Heart left ventricle (tissue), 16 donors: ENCODE measurements at regions not wholly inside any gene's neighbourhood (a gene's known extent, or its start where the extent isn't known, plus 50 kb on each side); places are given as distances from the start of the nearest gene placed in this dataset.

ENCODE experiments used
- ATAC-seq, 4 donors: fragments of 200-7000 bp; cut with Tn5 transposase; one replicate each; pipeline ENCODE4 v1.9.1; 2020 to 2022; ENCODE audit warnings: moderate library complexity in 4 of 4, mild to moderate bottlenecking in 3 of 4, moderate number of reproducible peaks in 1 of 4
- DNase-seq, 5 donors: peaks; one replicate each; pipeline ENCODE4 v3.0.0-alpha.2; 2020
- H3K27ac ChIP-seq, 12 donors: fragments of 200-600 bp; sonication (generic) in 4 of 12; one replicate each; pipeline versions ENCODE4 v1.5.0 to v1.8.0; 2016 to 2022; ENCODE audit warnings: mild to moderate bottlenecking in 2 of 12
- H3K27me3 ChIP-seq, 9 donors: fragments of 200-600 bp; sonication (generic) in 2 of 9; one replicate each; pipeline versions ENCODE4 v1.5.1 to v1.8.0; 2016 to 2022; ENCODE audit warnings: mild to moderate bottlenecking in 3 of 9
- H3K36me3 ChIP-seq, 9 donors: fragments of 200-600 bp; sonication (generic) in 2 of 9; one replicate each; pipeline versions ENCODE4 v1.5.0 to v1.8.0; 2018 to 2022; ENCODE audit warnings: mild to moderate bottlenecking in 2 of 9
- H3K4me1 ChIP-seq, 12 donors: fragments of 200-600 bp; sonication (generic) in 4 of 12; one replicate each; pipeline versions ENCODE4 v1.5.0 to v1.8.0; 2016 to 2022; ENCODE audit warnings: mild to moderate bottlenecking in 3 of 12
- H3K4me3 ChIP-seq, 12 donors: fragments of 200-600 bp; sonication (generic) in 4 of 12; one replicate each; pipeline versions ENCODE4 v1.5.0 to v1.8.0; 2017 to 2022; ENCODE audit warnings: mild to moderate bottlenecking in 9 of 12, moderate library complexity in 4 of 12
- H3K9me3 ChIP-seq, 12 donors: fragments of 200-600 bp; sonication (generic) in 4 of 12; one replicate each; pipeline versions ENCODE4 v1.5.0 to v1.8.0; 2016 to 2022; ENCODE audit warnings: mild to moderate bottlenecking in 1 of 12
- POLR2A ChIP-seq, 2 donors: fragments of 450-650 bp; IDR thresholded peaks; one replicate each; pipeline ENCODE4 v1.6.1; 2017; ENCODE audit warnings: antibody characterized with exemption in 2 of 2, mild to moderate bottlenecking in 2 of 2, moderate library complexity in 2 of 2
- WGBS, 4 donors: extraction: QIAGEN DNeasy Blood & Tissue Kit in 2 of 4; methylation state at CpG; one replicate each; pipeline versions ENCODE4 v1.1.5 to v1.1.7; 2013 to 2018; 5-methylcytosine and 5-hydroxymethylcytosine counted together
- intact Hi-C, 10 donors: fragments of 100-400 bp; cut with DNase I; formaldehyde crosslinking; loops; one replicate each; pipeline versions ENCODE4 v1.11.1 to v1.14.2; 2022
- TF ChIP-seq, protein P1 (sequence below), 12 donors: fragments of 200-600 bp; sonication (generic) in 4 of 12; IDR thresholded peaks; one replicate each; pipeline versions ENCODE4 v1.5.0 to v1.8.0; 2018 to 2022; ENCODE audit warnings: antibody characterized with exemption in 12 of 12, mild to moderate bottlenecking in 5 of 12
- donor health status: ischemic (EF 13 %, LVEDD 7.1; RV severe dilation, severe dysfunction).
- donor health status: healthy with polysubstance abuse.
- donor health status: DM: no; HTN: yes; CAD: no.
- donor health status: DM: no; HTN: no; CAD: no.
- donor health status: ischemic (EF 25% LVEDD 6.9; RV normal size, moderate dysfunction).
- donor health status: ischemic (EF 25% LVEDD 5.7; RV mildly dilated, moderate dysfunction).
- donor health status: healthy.
- donor health status: DM: yes; HTN: yes; CAD: no.
- donor health status: ischemic (EF 35%, LVEDD 5.7; RV mildly dilated, moderate dysfunction).
- donor health status: nonischemic (EF 11% LVEDD 7.7; RV severe dilation, severe dysfunction).
- donor health status: DM: yes; HTN: yes; CAD: no.
- donor health status: PGD.
- donor health status: ischemic (EF 29% LVEDD 5.4; RV normal size, mild dysfunction).
- donor health status: nonischemic (EF 23%, LVEDD 6.1; RV moderate dilation, normal function).

DNA sequence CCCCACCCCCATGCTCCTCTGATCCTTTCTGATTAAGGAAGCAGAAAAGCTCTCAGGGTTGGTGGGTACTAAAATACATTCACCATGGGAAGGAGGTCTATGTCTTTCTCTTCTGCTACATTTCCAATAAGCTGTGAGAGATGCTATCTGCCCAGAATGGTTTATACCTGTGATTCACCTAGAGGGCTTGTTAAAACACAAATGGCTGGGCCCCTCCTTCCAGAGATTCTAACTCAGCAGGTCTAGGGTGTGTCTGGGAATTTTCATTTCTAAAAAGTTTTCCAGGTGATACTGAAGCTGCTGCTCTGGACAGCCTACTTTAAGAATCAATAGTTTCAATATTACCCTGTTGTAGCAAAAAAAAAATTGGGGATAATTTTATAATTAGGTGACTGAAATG lies 772.2 kb upstream of the ZEB2 start:
- Histone ChIP-seq H3K36me3 (no peaks in the 10 kb centered on the region), H3K4me1 (peaks cover 0 to 9% (median 0%) of the 10 kb centered on the region in 12 donors), H3K4me3 (no peak overlapping the region), H3K27ac (no peak overlapping the region), H3K9me3 (no peaks in the 10 kb centered on the region), H3K27me3 (no peaks in the 10 kb centered on the region)
- TF ChIP-seq, protein P1, sequence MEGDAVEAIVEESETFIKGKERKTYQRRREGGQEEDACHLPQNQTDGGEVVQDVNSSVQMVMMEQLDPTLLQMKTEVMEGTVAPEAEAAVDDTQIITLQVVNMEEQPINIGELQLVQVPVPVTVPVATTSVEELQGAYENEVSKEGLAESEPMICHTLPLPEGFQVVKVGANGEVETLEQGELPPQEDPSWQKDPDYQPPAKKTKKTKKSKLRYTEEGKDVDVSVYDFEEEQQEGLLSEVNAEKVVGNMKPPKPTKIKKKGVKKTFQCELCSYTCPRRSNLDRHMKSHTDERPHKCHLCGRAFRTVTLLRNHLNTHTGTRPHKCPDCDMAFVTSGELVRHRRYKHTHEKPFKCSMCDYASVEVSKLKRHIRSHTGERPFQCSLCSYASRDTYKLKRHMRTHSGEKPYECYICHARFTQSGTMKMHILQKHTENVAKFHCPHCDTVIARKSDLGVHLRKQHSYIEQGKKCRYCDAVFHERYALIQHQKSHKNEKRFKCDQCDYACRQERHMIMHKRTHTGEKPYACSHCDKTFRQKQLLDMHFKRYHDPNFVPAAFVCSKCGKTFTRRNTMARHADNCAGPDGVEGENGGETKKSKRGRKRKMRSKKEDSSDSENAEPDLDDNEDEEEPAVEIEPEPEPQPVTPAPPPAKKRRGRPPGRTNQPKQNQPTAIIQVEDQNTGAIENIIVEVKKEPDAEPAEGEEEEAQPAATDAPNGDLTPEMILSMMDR (IDR thresholded peaks at IDR 0.05) = no peak
- no peak for TF ChIP-seq POLR2A (IDR thresholded peaks at IDR 0.05)
- DNase-seq = no peak
- intact Hi-C loops = no loop called here
- no peak for ATAC-seq

DNA sequence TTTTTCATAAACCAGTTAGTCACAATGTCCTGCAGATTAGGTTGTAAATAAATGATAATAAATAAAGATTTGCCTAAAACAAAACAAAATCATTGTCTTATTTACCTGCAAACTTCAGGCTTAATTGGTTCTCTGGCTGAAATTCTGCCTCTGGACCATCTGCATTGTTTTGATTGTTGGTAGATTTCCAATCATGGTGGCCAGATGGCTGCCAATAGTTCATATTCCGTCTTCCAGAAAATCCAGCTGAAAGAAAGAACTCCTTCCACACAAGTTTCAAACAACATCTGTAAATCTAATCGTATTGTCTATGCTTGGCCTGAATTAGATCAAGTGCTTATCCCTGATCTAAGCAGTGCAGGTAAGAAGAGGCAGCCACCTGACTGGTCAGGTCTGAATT lies 771.1 kb upstream of the ZEB2 start:
- H3K4me3 ChIP-seq = no peak overlapping the region
- ATAC-seq (no peak), DNase-seq (no peak)
- H3K4me1 ChIP-seq = peaks cover 0 to 15% (median 0%) of the 10 kb centered on the region in 12 donors
- whole genome bisulfite sequencing, 4 donors = 60 to 74% (median 71%) methylated on average over 2 of the region's 2 CpGs
- intact Hi-C loops = no loop called here
- no peak overlapping the region for H3K27ac ChIP-seq
- H3K36me3 ChIP-seq = no peaks in the 10 kb centered on the region
- H3K9me3 ChIP-seq = no peaks in the 10 kb centered on the region
- TF ChIP-seq, protein P1 (IDR thresholded peaks at IDR 0.05) = no peak
- TF ChIP-seq POLR2A (IDR thresholded peaks at IDR 0.05) = no peak
- no peaks in the 10 kb centered on the region for H3K27me3 ChIP-seq

DNA sequence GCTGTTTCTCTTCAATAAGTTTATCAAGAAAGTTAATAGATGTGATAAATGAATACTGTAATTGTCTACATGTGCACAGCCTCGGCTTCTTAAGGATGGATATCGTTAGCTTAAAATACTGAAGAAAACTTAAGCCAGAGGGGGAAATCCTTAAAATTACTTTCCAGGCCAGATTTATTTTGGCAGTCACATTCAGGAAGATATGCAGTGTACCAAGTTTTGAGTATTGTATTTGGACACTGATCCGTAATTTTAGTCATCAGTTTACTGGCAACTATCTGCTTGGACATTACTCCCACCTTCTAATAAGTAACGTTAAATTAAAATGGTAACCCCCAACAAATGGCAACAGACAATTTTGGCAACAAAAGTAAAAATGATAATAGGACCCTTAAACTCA lies 770.0 kb upstream of the ZEB2 start:
- no peaks in the 10 kb centered on the region for H3K27me3 ChIP-seq
- no peak overlapping the region for H3K27ac ChIP-seq
- H3K9me3 ChIP-seq = no peaks in the 10 kb centered on the region
- H3K4me1 ChIP-seq = peaks cover 0 to 15% (median 0%) of the 10 kb centered on the region in 12 donors
- 62 to 69% (median 65%) methylated on average over 4 of the region's 4 CpGs for WGBS, 4 donors
- no peak for TF ChIP-seq POLR2A (IDR thresholded peaks at IDR 0.05)
- TF ChIP-seq, protein P1 (IDR thresholded peaks at IDR 0.05) = no peak
- no peak overlapping the region for H3K4me3 ChIP-seq
- intact Hi-C loops = no loop called here
- no peak for ATAC-seq
- DNase-seq = no peak
- no peaks in the 10 kb centered on the region for H3K36me3 ChIP-seq

DNA sequence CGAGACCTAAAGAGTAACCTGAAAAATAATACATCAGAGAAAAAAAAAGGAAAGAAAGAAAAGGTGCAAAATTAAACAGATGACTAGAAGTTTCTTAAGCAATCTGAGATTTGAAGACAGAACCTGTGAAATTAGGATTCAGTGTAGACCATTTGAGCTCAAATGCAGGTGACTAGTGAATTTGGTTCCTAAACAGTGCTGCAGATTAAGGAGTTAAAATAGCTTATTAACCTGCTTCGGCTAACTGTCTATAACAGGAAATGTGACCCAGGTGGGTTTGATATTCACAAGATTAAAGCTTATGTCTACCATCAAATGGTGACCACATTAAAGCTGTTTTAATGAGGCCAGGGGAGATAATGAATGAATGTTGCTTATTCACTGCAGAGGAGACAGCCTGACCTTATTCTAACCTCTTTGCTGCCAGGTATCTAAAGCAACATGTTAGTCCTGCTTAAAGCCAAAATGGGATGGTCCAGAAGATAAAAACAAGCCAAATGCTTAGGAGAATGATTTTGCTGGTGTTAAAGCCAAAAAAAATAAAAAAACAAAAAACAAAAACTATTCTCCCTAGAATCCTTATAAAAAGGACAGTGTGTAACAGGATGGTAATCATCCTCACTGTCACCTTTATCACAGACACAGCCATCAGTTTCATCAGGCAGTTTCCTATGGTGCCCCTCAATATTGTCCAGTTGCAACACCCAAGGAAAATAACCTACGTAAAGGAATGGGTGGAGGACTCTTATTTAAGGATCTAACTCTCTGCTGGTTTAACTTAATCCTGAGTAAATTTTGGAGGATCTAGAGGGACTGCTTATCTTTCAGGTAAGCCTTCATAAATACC lies 769.0 kb upstream of the ZEB2 start:
- 71 to 77% (median 75%) methylated on average over 3 of the region's 3 CpGs for WGBS, 4 donors
- Histone ChIP-seq H3K27me3 (no peaks in the 10 kb centered on the region), H3K27ac (no peak overlapping the region), H3K36me3 (no peaks in the 10 kb centered on the region), H3K4me1 (peaks cover 0 to 15% (median 0%) of the 10 kb centered on the region in 12 donors), H3K4me3 (no peak overlapping the region), H3K9me3 (no peaks in the 10 kb centered on the region)
- TF ChIP-seq, protein P1 (IDR thresholded peaks at IDR 0.05) = no peak
- no peak for TF ChIP-seq POLR2A (IDR thresholded peaks at IDR 0.05)
- no peak for ATAC-seq
- DNase-seq = no peak
- intact Hi-C loops = no loop called here
